Caco-2 (cell line): ENCODE measurements at regions not wholly inside any gene's neighbourhood (a gene's known extent, or its start where the extent isn't known, plus 50 kb on each side); places are given as distances from the start of the nearest gene placed in this dataset.

Experiments
- BruUV-seq: library from RNA; stranded (reverse); fragments of 400-500 nt; replicated peaks from 2 replicates; lab custom pipeline; 2021; lab: Mats Ljungman, UMichigan
- CTCF ChIA-PET: fragments of 300-600 bp; sonication (Branson Sonifier 250); formaldehyde crosslinking; loops from one replicate; lab custom pipeline; 2022; ENCODE audit warnings: antibody characterized with exemption; lab: Charles Lee
- POLR2A ChIA-PET: fragments of 300-600 bp; sonication (Branson Sonifier 250); formaldehyde crosslinking; loops from one replicate; lab custom pipeline; 2022; ENCODE audit warnings: antibody characterized with exemption; lab: Charles Lee
- DNase-seq, 2 experiments: peaks; one replicate each; pipeline versions ENCODE4 v3.0.0 to v3.0.0-alpha.2; 2020 to 2022
- H3K27me3 ChIP-seq: replicated peaks from 2 replicates; pipeline ENCODE4 v1.6.0; 2011; ENCODE audit warnings: low read length; ENCODE audit not compliant: control insufficient read depth, insufficient read depth
- H3K36me3 ChIP-seq: 2 replicates; pipeline ENCODE4 v1.5.1; 2011; ENCODE audit warnings: low read length; ENCODE audit not compliant: control insufficient read depth, insufficient read depth
- H3K4me1 ChIP-seq: fragments of 250-450 bp; sonication (Bioruptor Pico); 2 replicates; pipeline ENCODE4 v1.5.1; 2020; ENCODE audit warnings: mild to moderate bottlenecking
- H3K4me3 ChIP-seq: 2 replicates; pipeline ENCODE4 v1.5.1; 2011; ENCODE audit warnings: low read depth, mild to moderate bottlenecking, control low read depth, low read length
- H3K9me3 ChIP-seq: fragments of 250-450 bp; sonication (Bioruptor Pico); 2 replicates; pipeline ENCODE4 v1.5.1; 2020; ENCODE audit warnings: mild to moderate bottlenecking, moderate library complexity
- H3K27ac Mint-ChIP-seq: one replicate; pipeline ENCODE4 v1.8.0; 2022; ENCODE audit warnings: mixed read lengths; ENCODE audit not compliant: unreplicated experiment
- H3K27me3 Mint-ChIP-seq: one replicate; pipeline ENCODE4 v1.8.0; 2022; ENCODE audit warnings: mixed read lengths; ENCODE audit not compliant: insufficient read depth, unreplicated experiment
- H3K36me3 Mint-ChIP-seq: one replicate; pipeline ENCODE4 v1.8.0; 2022; ENCODE audit warnings: mild to moderate bottlenecking, mixed read lengths; ENCODE audit not compliant: insufficient read depth, unreplicated experiment
- H3K4me1 Mint-ChIP-seq: one replicate; pipeline ENCODE4 v1.8.0; 2022; ENCODE audit warnings: low read depth, mixed read lengths; ENCODE audit not compliant: unreplicated experiment
- H3K4me3 Mint-ChIP-seq: one replicate; pipeline ENCODE4 v1.8.0; 2022; ENCODE audit warnings: mild to moderate bottlenecking, moderate library complexity, mixed read lengths; ENCODE audit not compliant: unreplicated experiment
- H3K9me3 Mint-ChIP-seq: one replicate; pipeline ENCODE4 v1.8.0; 2022; ENCODE audit warnings: mixed read lengths; ENCODE audit not compliant: unreplicated experiment
- CTCF ChIP-seq, 2 experiments: fragments of 200-600 bp in 1 of 2; IDR thresholded peaks; 1 replicate in 1 of 2; 2 replicates in 1 of 2; pipeline versions ENCODE4 v1.5.1 to v1.8.0; 2011 to 2022; ENCODE audit warnings: antibody characterized with exemption in 1 of 2, control low read depth in 1 of 2, inconsistent platforms in 1 of 2, low read depth in 1 of 2, low read length in 1 of 2, mild to moderate bottlenecking in 1 of 2, moderate library complexity in 1 of 2; ENCODE audit not compliant: insufficient read depth in 1 of 2, severe bottlenecking in 1 of 2, unreplicated experiment in 1 of 2
- intact Hi-C: fragments of 100-400 bp; cut with micrococcal nuclease; formaldehyde crosslinking; loops from one replicate; pipeline ENCODE4 v1.10.0; 2022; ENCODE audit not compliant: unreplicated experiment

- no peak for TF ChIP-seq CTCF (IDR thresholded peaks at IDR 0.05; ENCODE audit: insufficient read depth in 1 of 2, low read depth in 1 of 2, low read length in 1 of 2, severe bottlenecking in 1 of 2, unreplicated experiment in 1 of 2)
- no peak overlapping the region for H3K4me3 Mint-ChIP-seq
- Histone ChIP-seq H3K27me3 (no peaks in the 10 kb centered on the region), H3K9me3 (no peaks in the 10 kb centered on the region), H3K4me1 (no peaks in the 10 kb centered on the region), H3K4me3 (no peak overlapping the region), H3K36me3 (no peaks in the 10 kb centered on the region)
- no TSS peak for BruUV-seq
- POLR2A ChIA-PET: no interaction called here
- intact Hi-C loops: no loop called here
- no peaks in the 10 kb centered on the region for H3K9me3 Mint-ChIP-seq
- CTCF ChIA-PET: no interaction called here
- H3K4me1 Mint-ChIP-seq: no peaks in the 10 kb centered on the region
- DNase-seq: no peak
- no peaks in the 10 kb centered on the region for H3K27me3 Mint-ChIP-seq
- no peaks in the 10 kb centered on the region for H3K36me3 Mint-ChIP-seq
- H3K27ac Mint-ChIP-seq: no peak overlapping the region
These were observed 1094.7 kb upstream of the DDX18 start for GRCh38 chr2:116719836-116720235.

- Mint-ChIP-seq H3K27ac (no peak overlapping the region), H3K4me3 (no peak overlapping the region), H3K36me3 (no peaks in the 10 kb centered on the region), H3K9me3 (no peaks in the 10 kb centered on the region), H3K4me1 (no peaks in the 10 kb centered on the region), H3K27me3 (no peaks in the 10 kb centered on the region)
- TF ChIP-seq CTCF (IDR thresholded peaks at IDR 0.05; ENCODE audit: insufficient read depth in 1 of 2, low read depth in 1 of 2, low read length in 1 of 2, severe bottlenecking in 1 of 2, unreplicated experiment in 1 of 2): no peak
- intact Hi-C loops: no loop called here
- no TSS peak for BruUV-seq
- no peaks in the 10 kb centered on the region for H3K9me3 ChIP-seq
- no peak for DNase-seq
- H3K4me3 ChIP-seq: no peak overlapping the region
- no peaks in the 10 kb centered on the region for H3K4me1 ChIP-seq
- no peaks in the 10 kb centered on the region for H3K36me3 ChIP-seq
- POLR2A ChIA-PET: no interaction called here
- no peaks in the 10 kb centered on the region for H3K27me3 ChIP-seq
- CTCF ChIA-PET: no interaction called here
These were observed 1089.9 kb upstream of the DDX18 start for GRCh38 chr2:116724550-116724949.

- TF ChIP-seq CTCF (IDR thresholded peaks at IDR 0.05; ENCODE audit: insufficient read depth in 1 of 2, low read depth in 1 of 2, low read length in 1 of 2, severe bottlenecking in 1 of 2, unreplicated experiment in 1 of 2): no peak
- Mint-ChIP-seq H3K4me1 (no peaks in the 10 kb centered on the region), H3K4me3 (no peak overlapping the region), H3K36me3 (no peaks in the 10 kb centered on the region), H3K9me3 (no peaks in the 10 kb centered on the region), H3K27me3 (peaks cover 3% of the 10 kb centered on the region), H3K27ac (no peak overlapping the region)
- no TSS peak for BruUV-seq
- ChIA-PET POLR2A (no interaction called here), CTCF (no interaction called here)
- H3K27me3 ChIP-seq: no peaks in the 10 kb centered on the region
- H3K36me3 ChIP-seq: no peaks in the 10 kb centered on the region
- no peak for DNase-seq
- H3K4me1 ChIP-seq: no peaks in the 10 kb centered on the region
- intact Hi-C loops: no loop called here
- H3K4me3 ChIP-seq: no peak overlapping the region
- no peaks in the 10 kb centered on the region for H3K9me3 ChIP-seq
These were observed 1082.2 kb upstream of the DDX18 start for GRCh38 chr2:116732322-116732721.
